ENCODE measurements at regions not wholly inside any gene's neighbourhood (a gene's known extent, or its start where the extent isn't known, plus 50 kb on each side); places are given as distances from the start of the nearest gene placed in this dataset.

DNA sequence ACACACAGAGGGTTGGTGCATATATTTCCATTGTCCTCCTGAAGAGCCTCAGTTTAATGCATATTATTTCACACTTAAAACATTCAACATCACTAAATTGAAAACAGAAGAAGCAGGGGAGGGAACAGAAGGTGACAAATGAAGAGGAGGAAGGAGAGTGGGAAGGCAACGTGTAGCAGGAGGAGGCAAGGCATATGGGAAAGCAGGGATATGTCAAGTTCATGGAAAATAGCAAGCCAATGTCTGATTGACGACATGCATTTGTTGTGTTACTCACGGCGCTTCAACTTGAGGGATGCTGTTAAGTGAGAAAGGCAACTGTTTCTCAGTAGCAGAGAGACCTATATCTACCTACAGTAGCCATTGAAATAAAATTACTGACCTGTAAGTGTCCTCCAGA is 154.5 kb downstream of the NSUN3 start:
- no peak overlapping the region for H3K4me3 ChIP-seq (ENCODE audit: insufficient read length, low read depth)
- DNase-seq (ENCODE audit: low read depth, low spot score) = no peak
- no peaks in the 10 kb centered on the region for H3K36me3 ChIP-seq (ENCODE audit: insufficient read depth, insufficient read length, low read length)
- H3K4me1 ChIP-seq (ENCODE audit: insufficient read depth, insufficient read length) = no peaks in the 10 kb centered on the region
- TF ChIP-seq ZNF274 (IDR thresholded peaks at IDR 0.05; ENCODE audit: low read depth, low read length) = no peak
- TF ChIP-seq SUZ12 (IDR thresholded peaks at IDR 0.05; ENCODE audit: extremely low read depth, insufficient read depth, insufficient read length) = no peak
- TF ChIP-seq YY1 (IDR thresholded peaks at IDR 0.05; ENCODE audit: insufficient read depth, insufficient read length) = no peak
- no peak overlapping the region for H3K9ac ChIP-seq (ENCODE audit: insufficient read length, low read depth)
- H3K9me3 ChIP-seq (ENCODE audit: insufficient read depth, low read length) = peaks cover 7% of the 10 kb centered on the region
- no peaks in the 10 kb centered on the region for H3K27me3 ChIP-seq (ENCODE audit: insufficient read depth, insufficient read length)

DNA sequence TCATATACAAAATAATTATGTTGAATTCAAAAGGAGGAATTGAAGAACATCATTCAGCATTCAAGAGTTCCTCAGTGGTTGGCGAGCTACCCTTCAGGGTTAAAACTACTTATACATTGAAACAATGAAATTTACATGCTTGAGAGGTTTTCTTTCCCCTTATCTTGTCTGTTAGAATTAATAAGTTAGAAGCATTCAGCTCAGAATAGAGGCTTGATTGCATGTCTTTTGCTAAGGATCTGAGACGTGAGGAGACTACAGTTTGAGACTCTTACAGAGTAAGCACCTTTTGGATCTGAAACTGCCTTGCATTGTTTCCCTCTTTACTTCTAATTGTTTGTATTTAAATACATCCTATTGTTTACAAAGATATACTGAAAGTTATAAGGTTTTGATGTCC is 157.6 kb downstream of the NSUN3 start:
- peaks cover 7% of the 10 kb centered on the region for H3K9me3 ChIP-seq (ENCODE audit: insufficient read depth, low read length)
- H3K4me3 ChIP-seq (ENCODE audit: insufficient read length, low read depth) = no peak overlapping the region
- TF ChIP-seq SUZ12 (IDR thresholded peaks at IDR 0.05; ENCODE audit: extremely low read depth, insufficient read depth, insufficient read length) = no peak
- TF ChIP-seq ZNF274 (IDR thresholded peaks at IDR 0.05; ENCODE audit: low read depth, low read length) = no peak
- TF ChIP-seq YY1 (IDR thresholded peaks at IDR 0.05; ENCODE audit: insufficient read depth, insufficient read length) = no peak
- no peaks in the 10 kb centered on the region for H3K36me3 ChIP-seq (ENCODE audit: insufficient read depth, insufficient read length, low read length)
- DNase-seq (ENCODE audit: low read depth, low spot score) = no peak
- no peak overlapping the region for H3K9ac ChIP-seq (ENCODE audit: insufficient read length, low read depth)
- H3K4me1 ChIP-seq (ENCODE audit: insufficient read depth, insufficient read length) = no peaks in the 10 kb centered on the region
- no peaks in the 10 kb centered on the region for H3K27me3 ChIP-seq (ENCODE audit: insufficient read depth, insufficient read length)

DNA sequence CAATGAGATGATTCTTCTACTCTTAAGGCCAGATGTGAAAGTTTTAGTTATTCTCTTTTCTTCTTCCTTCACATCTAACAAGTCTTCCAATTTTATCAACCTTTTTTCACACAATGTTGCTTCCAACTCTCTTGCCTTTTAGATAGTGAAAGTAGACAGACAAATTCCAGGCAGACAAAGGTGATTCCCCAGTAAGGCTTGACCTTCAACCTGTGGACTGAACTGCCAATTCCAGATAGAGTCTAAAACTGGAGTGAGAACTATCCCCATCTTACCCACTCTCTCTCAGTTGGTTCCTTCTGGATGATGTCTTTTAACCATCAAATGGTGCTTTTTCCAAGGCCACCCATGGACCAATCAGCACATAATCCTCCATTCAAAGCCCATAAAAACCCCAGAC is 159.0 kb downstream of the NSUN3 start:
- Histone ChIP-seq H3K36me3 (ENCODE audit: insufficient read depth, insufficient read length, low read length) (no peaks in the 10 kb centered on the region), H3K4me1 (ENCODE audit: insufficient read depth, insufficient read length) (no peaks in the 10 kb centered on the region), H3K9me3 (ENCODE audit: insufficient read depth, low read length) (peaks cover 7% of the 10 kb centered on the region), H3K27me3 (ENCODE audit: insufficient read depth, insufficient read length) (no peaks in the 10 kb centered on the region), H3K4me3 (ENCODE audit: insufficient read length, low read depth) (no peak overlapping the region), H3K9ac (ENCODE audit: insufficient read length, low read depth) (no peak overlapping the region)
- DNase-seq (ENCODE audit: low read depth, low spot score) = no peak
- no peak for TF ChIP-seq YY1 (IDR thresholded peaks at IDR 0.05; ENCODE audit: insufficient read depth, insufficient read length)
- TF ChIP-seq SUZ12 (IDR thresholded peaks at IDR 0.05; ENCODE audit: extremely low read depth, insufficient read depth, insufficient read length) = no peak
- no peak for TF ChIP-seq ZNF274 (IDR thresholded peaks at IDR 0.05; ENCODE audit: low read depth, low read length)

DNA sequence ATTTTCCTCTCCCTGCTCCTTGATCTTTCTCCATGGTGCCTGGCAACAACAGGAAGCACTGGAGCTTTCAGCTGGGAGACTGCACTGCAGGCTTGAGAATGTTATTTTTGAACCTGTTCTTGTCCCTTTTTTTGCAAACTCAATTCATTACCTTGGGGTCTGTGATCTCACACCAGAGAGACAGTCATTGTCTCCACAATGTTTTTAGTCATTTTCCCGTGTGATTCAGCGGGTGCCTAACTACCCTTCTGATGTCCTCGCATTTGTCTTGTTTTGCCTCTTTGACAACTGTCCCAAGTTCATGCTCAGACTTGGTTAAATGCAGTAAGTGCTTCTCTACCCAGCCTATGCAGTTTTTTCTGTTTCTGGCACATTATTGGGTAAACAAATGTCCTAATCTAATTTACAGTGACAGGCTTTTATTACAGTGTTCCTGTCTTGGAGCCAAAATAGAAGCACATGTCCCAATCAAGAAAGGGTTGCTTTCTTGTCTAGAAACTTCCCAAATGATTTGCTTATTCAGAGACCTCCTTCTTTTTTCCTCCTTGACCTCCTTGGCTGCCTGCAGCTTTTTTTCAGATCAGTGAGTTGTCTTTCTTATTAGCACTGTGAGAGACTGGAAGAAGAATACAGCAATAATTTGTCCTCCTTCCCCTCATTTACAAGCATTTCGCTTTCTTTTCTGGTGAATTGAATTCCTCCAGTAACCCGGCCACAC is 162.4 kb downstream of the NSUN3 start:
- Histone ChIP-seq H3K4me1 (ENCODE audit: insufficient read depth, insufficient read length) (no peaks in the 10 kb centered on the region), H3K27me3 (ENCODE audit: insufficient read depth, insufficient read length) (no peaks in the 10 kb centered on the region), H3K36me3 (ENCODE audit: insufficient read depth, insufficient read length, low read length) (no peaks in the 10 kb centered on the region), H3K4me3 (ENCODE audit: insufficient read length, low read depth) (no peak overlapping the region), H3K9me3 (ENCODE audit: insufficient read depth, low read length) (peaks cover 7% of the 10 kb centered on the region), H3K9ac (ENCODE audit: insufficient read length, low read depth) (no peak overlapping the region)
- no peak for TF ChIP-seq YY1 (IDR thresholded peaks at IDR 0.05; ENCODE audit: insufficient read depth, insufficient read length)
- no peak for TF ChIP-seq SUZ12 (IDR thresholded peaks at IDR 0.05; ENCODE audit: extremely low read depth, insufficient read depth, insufficient read length)
- TF ChIP-seq ZNF274 (IDR thresholded peaks at IDR 0.05; ENCODE audit: low read depth, low read length) = no peak
- DNase-seq (ENCODE audit: low read depth, low spot score) = no peak

DNA sequence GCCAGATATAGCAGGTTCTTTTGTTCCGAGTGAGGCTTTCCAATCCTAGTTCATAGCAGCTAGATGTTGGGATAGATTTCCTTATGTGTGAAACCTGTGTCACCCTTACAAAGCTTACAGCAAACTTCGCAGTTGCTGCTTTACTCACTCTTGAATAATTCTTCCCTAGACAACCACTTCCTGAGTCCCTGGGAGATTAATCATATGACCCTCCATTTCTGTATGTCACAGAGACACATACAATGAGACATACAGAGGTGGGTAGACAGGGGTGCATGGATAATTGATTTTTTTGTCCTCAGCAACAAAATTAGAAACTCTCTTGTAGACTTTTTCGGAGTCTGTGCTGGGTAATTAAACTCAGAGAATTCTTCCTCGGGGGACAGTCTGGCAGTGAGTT is 163.2 kb downstream of the NSUN3 start:
- no peak for DNase-seq (ENCODE audit: low read depth, low spot score)

DNA sequence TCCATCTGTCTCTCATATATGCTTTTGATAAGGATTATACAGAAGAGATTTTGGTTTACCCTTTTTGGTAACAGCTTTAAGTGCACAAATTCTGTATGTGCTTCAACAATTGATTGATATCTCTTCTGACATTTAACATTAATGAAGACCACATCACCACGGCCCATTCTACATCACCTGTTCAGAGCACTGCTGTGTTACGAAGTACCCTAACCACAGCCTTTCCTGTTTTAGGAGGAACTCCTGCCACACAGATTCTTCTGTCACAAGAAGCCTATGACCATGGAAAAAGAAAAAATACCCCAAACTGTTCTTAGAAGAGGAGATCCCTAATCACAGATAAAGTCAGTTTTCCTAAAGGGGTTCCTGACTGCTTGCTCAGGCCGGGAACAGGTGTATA is 170.1 kb downstream of the NSUN3 start:
- Histone ChIP-seq H3K36me3 (ENCODE audit: insufficient read depth, insufficient read length, low read length) (no peaks in the 10 kb centered on the region), H3K9ac (ENCODE audit: insufficient read length, low read depth) (no peak overlapping the region), H3K4me1 (ENCODE audit: insufficient read depth, insufficient read length) (no peaks in the 10 kb centered on the region), H3K4me3 (ENCODE audit: insufficient read length, low read depth) (no peak overlapping the region), H3K9me3 (ENCODE audit: insufficient read depth, low read length) (no peaks in the 10 kb centered on the region), H3K27me3 (ENCODE audit: insufficient read depth, insufficient read length) (no peaks in the 10 kb centered on the region)
- DNase-seq (ENCODE audit: low read depth, low spot score) = no peak
- no peak for TF ChIP-seq YY1 (IDR thresholded peaks at IDR 0.05; ENCODE audit: insufficient read depth, insufficient read length)
- TF ChIP-seq ZNF274 (IDR thresholded peaks at IDR 0.05; ENCODE audit: low read depth, low read length) = no peak
- no peak for TF ChIP-seq SUZ12 (IDR thresholded peaks at IDR 0.05; ENCODE audit: extremely low read depth, insufficient read depth, insufficient read length)

More for the DNA sequence above, 163.2 kb downstream of the NSUN3 start:
- no peak for TF ChIP-seq SUZ12 (IDR thresholded peaks at IDR 0.05; ENCODE audit: extremely low read depth, insufficient read depth, insufficient read length)
- no peak for TF ChIP-seq YY1 (IDR thresholded peaks at IDR 0.05; ENCODE audit: insufficient read depth, insufficient read length)
- TF ChIP-seq ZNF274 (IDR thresholded peaks at IDR 0.05; ENCODE audit: low read depth, low read length) = no peak
- H3K9ac ChIP-seq (ENCODE audit: insufficient read length, low read depth) = no peak overlapping the region
- H3K4me1 ChIP-seq (ENCODE audit: insufficient read depth, insufficient read length) = no peaks in the 10 kb centered on the region
- H3K27me3 ChIP-seq (ENCODE audit: insufficient read depth, insufficient read length) = no peaks in the 10 kb centered on the region
- H3K9me3 ChIP-seq (ENCODE audit: insufficient read depth, low read length) = peaks cover 7% of the 10 kb centered on the region
- no peaks in the 10 kb centered on the region for H3K36me3 ChIP-seq (ENCODE audit: insufficient read depth, insufficient read length, low read length)
- no peak overlapping the region for H3K4me3 ChIP-seq (ENCODE audit: insufficient read length, low read depth)

DNA sequence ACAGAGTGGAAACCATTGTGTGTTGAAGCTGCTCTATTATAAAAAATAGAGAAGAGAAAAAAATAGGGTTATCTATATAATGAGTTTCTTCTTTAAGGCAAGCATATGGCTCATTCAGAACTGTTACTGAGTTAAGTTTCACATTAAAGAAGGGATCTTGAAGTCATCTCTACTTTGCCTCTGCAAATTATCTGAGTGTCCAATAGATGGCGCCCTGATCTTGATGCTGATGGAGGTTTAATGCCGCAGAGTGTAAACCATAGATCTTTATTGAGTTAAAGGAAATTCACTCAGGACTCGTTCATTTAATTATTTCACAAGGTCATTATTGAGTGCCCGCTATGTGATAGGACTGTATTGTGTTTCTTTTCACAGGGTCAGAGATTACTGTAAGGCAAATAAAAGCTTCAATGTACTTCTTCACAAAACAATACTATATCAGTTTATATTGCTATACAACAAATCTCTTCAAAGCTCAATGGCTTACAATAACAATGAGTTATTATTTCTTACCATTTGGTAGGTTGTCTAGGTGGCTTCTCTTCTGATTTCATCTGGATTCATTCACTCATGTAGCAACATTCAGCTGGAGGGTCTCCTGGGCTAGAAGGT is 171.4 kb downstream of the NSUN3 start:
- no peaks in the 10 kb centered on the region for H3K4me1 ChIP-seq (ENCODE audit: insufficient read depth, insufficient read length)
- H3K36me3 ChIP-seq (ENCODE audit: insufficient read depth, insufficient read length, low read length) = no peaks in the 10 kb centered on the region
- no peaks in the 10 kb centered on the region for H3K9me3 ChIP-seq (ENCODE audit: insufficient read depth, low read length)
- no peak overlapping the region for H3K4me3 ChIP-seq (ENCODE audit: insufficient read length, low read depth)
- TF ChIP-seq YY1 (IDR thresholded peaks at IDR 0.05; ENCODE audit: insufficient read depth, insufficient read length) (no peak), ZNF274 (IDR thresholded peaks at IDR 0.05; ENCODE audit: low read depth, low read length) (no peak), SUZ12 (IDR thresholded peaks at IDR 0.05; ENCODE audit: extremely low read depth, insufficient read depth, insufficient read length) (no peak)
- no peak overlapping the region for H3K9ac ChIP-seq (ENCODE audit: insufficient read length, low read depth)
- DNase-seq (ENCODE audit: low read depth, low spot score) = peak; percentile 46
- H3K27me3 ChIP-seq (ENCODE audit: insufficient read depth, insufficient read length) = no peaks in the 10 kb centered on the region
